NCI-H1694 (cell line): ENCODE measurements at regions not wholly inside any gene's neighbourhood (a gene's known extent, or its start where the extent isn't known, plus 50 kb on each side); places are given as distances from the start of the nearest gene placed in this dataset.
"Not testable (repeated sequence)": the region's sequence is repeated elsewhere in the genome, so short reads cannot be mapped to it uniquely, and the experiment has no call there.

Experiments
- DNase-seq: peaks from one replicate; lab custom pipeline; 2025; lab: John Stamatoyannopoulos, UW

DNA sequence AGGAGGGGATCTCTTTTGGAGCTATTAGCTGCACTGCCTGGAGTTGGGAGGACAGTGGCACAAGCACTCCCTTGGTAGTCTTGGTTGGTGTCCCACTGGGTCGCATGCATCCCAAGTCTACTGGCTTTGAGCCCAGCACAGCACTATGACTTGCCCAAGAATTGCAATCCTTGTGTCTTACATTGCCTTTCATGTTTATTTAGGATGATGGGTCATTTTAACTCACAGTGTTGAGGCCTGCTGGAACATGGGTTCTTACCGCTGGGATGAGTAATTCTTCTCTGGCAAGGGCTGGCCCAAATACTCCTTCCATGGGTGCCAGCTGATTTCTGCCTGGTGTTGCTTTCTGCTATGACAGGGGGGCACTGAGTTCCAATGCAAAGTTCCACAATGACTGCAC lies 185.5 kb downstream of the TEX13C start:
- DNase-seq: no peak

- no peak for DNase-seq
These were observed 187.4 kb downstream of the TEX13C start for GRCh38 chrX:125507119-125507518.

DNA sequence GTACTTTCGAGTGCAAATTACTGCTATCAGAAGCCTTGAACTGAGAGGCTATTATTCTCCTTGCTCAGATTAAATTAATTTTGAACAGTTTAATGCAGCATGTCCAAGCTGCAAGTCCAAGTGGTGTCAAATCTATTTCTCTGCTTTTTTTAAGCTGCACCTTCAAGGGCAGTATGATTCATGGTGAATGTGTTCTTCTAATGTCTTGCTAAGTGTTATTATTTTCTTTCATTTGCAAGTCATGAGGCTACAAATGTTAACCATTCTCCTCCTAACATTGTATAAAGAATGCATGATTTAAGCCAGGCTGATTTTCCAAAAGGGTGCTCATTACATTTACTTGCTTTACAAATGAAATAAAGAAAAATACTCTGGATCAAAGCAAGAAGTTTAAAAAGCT lies 200.4 kb downstream of the TEX13C start:
- no peak for DNase-seq

DNA sequence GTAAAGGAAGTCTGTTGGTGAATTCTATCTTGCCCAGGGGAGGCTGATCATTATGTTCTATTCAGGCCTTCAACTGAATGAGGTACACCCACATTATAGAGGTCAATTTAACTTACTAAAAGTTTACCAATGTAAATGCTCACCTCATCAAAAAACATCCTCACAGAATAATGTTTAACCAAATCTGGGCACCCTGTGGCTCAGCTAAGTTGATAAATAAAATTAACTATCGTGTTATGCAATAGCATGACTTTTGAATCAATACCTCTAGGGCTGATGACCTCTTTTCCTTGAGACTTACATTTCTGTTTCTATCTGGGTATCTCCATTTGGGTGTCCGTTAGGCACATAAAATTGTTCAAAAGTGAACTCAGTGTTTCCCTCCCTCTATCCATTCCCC lies 203.1 kb downstream of the TEX13C start:
- no peak for DNase-seq

DNA sequence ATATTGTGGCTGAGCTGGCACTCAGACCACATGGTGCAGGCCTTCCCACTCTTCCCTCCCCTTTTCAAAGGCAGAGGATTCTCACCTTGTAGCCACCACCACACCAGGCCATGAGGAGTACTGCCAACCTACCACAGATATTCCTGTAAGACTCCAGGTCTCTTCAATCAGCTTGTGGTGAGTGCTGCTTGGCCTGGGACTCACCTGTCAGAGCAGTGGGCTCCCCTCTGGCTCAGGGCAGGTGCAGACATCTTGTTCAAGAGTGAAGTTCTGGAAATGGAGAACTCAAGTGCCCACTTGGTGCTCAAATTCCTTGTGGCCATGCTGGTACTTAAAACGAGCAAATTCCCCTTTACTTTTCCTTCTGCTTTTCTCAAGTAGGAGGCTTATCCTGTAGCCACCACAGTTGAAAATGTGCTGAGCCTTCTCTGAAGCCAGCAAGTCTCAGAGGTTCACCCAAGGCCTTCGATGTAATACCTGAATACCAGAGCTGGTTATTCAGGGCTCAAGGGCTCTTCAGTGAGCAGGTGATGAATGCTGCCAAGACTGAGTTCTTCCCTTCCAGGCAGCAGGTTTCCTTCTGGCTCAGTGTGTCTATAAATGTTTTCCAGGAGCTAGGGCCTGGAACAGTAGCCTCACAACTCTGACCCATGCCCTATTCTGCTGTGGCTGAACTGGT lies 212.9 kb downstream of the TEX13C start:
- DNase-seq: no peak

DNA sequence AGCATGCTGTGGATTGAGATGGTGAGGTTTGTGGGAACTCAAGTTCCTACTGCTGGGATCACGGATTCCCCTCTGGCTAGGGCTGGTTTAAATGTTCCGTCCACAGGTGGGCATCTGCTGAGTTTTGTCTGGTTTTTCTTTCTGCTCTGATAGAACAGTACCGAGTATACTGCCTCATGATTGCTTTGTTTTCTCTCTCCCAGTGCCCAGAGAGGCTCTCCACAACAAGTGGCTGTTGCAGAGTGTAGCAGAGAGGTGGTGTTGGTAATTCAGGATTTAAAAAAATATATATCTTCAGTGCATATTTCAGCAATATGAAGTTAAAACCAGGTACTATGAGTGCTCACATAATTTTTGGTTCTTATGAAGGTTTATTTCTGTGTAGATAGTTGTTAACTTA lies 213.7 kb downstream of the TEX13C start:
- no peak for DNase-seq

DNA sequence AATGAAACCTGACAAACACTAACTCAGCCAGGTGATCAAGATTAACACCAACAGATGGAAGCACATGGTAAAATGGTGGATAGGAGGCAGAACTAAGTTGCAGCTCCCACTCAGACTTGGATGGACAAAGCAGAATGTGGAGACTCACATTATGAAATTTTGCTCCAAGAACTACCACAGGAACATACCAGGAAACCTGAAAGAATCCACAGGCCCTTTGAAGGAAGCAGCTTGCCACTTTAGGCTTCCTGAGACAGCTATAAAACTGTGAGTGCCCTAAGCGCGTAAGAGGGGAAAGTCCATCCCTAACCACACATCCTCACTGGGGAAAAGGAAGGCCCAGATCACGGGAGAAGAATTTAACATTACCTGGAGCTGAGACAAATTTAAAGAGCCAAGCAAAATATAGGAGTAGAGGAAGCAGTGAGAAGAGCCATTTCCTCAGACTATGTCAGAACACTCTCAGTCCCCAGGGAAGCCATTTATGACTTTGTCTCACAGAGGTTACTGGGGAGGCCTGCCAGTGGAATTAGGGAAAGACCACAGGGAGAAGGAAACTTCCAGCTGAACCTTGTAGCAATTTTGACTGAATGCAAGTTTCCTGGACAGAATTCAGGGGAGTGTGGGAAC lies 224.5 kb downstream of the TEX13C start:
- DNase-seq: no peak

GRCh38 chrX:125544856-125545255 lies 225.2 kb downstream of the TEX13C start:
- DNase-seq: no peak

DNA sequence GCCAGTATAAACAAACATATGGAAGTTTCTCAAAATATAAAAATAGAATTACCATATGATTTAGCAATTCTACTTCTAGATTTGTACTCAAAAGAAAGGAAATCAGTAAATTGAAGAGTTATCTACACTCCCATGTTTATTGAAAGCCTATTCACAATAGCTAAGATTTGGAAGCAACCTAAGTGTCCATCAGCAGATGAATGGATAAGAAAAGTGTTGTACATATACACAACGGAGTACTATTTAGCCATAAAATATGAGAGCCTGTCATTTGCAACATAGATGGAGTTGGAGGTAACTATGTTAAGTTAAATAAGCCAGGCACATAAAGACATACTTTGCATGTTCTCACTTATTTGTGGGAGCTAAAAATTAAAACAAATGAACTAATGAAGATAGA lies 257.8 kb downstream of the TEX13C start:
- DNase-seq: no peak

DNA sequence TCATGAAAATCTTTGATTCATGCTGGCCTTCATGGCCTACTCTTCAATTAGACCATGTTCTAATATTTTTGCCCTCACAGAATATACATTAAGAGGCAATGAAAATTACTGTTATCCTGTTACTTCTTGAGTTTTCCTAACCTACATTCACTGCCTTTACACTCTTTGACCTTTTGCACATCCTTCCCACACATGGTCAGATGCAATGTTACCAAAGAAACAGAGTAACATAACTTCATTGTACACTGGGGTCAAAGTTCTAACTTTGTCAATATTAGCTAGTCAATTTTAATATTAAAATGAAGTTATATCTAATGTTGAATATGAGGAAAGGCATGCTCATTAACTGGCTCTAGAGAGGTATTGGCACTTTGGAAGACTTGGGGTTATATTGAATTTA lies 284.8 kb downstream of the TEX13C start:
- no peak for DNase-seq

GRCh38 chrX:125605145-125605544 lies 285.5 kb downstream of the TEX13C start:
- no peak for DNase-seq

DNA sequence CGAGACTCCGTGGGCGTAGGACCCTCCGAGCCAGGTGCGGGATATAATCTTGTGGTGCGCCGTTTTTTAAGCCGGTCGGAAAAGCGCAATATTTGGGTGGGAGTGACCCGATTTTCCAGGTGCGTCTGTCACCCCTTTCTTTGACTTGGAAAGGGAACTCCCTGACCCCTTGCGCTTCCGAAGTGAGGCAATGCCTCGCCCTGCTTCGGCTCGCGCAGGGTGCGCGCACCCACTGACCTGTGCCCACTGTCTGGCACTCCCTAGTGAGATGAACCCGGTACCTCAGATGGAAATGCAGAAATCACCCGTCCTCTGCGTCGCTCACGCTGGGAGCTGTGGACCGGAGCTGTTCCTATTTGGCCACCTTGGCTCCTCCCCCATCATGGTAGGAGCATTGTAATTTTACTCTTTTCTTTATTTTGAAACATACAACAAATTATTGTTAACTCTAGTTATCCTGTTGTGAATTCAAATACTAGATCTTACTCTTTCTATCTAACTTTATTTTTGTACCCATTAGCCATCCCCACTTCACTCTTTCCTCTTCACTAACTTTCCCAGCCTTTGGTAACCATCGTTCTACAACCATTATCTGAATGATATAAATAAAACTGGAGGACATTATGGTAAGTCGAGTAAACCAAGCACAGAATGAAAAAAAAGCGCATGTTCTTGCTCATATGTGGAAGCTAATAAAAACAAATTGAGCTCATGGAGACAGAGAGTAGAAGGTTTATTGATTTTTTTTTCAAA lies 295.1 kb downstream of the TEX13C start:
- DNase-seq: not testable (repeated sequence)

- no peak for DNase-seq
These were observed 301.3 kb downstream of the TEX13C start for GRCh38 chrX:125620715-125621587.

- DNase-seq: no peak
These were observed 301.9 kb downstream of the TEX13C start for GRCh38 chrX:125621588-125621927.

DNA sequence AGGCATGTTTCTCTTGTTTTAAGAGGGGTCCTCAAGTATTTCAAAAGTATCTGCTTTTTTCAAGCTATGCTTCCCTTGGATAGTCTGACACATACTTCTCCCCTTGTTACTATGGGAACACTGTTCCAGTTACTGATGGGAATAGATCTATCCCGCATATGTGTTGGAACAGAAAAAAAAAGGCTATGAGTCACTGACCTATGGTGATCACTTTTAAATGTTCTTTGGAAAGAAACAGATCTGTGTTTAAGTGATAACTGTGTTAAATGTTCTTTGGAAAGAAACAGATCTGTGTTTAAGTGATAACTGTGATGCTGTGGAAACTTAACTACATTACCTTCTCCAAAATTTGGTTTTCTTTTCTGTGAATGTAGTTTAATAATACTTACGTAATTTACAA lies 303.2 kb downstream of the TEX13C start:
- DNase-seq: no peak

DNA sequence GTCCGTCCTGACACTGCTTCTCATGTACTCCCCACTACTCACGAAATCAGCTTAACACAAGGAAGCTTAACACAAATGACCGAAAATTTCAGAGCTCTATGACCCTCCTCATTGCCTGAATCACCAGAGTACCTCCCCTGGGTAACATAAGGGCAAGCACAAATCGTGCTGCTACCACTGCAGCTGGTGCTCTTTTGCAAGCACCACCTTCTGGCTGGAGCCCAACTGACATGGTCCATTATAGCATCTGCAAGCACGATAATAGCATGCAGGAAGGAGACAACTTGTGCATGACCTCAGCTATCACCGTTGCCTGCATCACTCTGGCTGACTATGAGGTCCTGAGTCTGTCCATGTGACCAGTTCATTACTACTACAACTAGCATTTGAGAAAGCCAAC lies 308.0 kb downstream of the TEX13C start:
- no peak for DNase-seq

- no peak for DNase-seq
These were observed 308.8 kb downstream of the TEX13C start for GRCh38 chrX:125628435-125628834.

DNA sequence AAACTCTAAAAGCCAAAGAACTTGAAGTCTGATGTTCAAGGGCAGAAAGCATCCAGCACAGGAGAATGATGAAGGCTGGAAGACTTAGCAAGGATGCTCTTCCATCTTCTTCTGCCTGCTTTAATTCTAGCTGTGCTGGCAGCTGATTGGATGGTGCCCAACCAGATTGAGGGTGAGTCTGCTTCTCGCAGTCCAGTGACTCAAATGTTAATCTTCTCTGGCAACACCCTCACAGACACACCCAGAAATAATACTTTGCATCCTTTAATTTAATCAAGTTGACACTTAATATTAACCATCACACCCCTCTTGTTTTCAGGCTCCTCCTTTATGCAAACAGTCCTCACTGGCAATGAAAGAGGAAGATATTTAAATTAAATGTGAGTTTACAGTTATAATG lies 321.7 kb downstream of the TEX13C start:
- no peak for DNase-seq

GRCh38 chrX:125646195-125646594 lies 326.5 kb downstream of the TEX13C start:
- DNase-seq: no peak

DNA sequence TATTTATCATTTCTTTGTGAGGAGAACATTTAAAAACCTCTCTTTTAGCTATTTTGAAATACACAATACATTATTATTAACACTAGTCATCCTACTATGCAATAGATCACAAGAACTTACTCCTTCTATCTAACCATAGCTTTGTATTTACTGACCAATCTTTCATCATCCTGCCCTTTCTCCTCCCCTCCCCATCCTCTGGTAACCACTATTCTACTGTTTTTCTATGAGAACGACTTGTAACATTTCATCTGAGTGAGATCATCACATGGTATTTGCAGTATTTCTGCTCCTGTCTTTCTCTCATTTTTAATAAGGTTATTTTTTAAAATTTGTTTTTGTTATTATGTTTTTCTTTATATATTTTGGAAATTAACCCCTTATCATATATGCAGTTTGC lies 331.8 kb downstream of the TEX13C start:
- no peak for DNase-seq

GRCh38 chrX:125654501-125654900 lies 334.8 kb downstream of the TEX13C start:
- DNase-seq: no peak

DNA sequence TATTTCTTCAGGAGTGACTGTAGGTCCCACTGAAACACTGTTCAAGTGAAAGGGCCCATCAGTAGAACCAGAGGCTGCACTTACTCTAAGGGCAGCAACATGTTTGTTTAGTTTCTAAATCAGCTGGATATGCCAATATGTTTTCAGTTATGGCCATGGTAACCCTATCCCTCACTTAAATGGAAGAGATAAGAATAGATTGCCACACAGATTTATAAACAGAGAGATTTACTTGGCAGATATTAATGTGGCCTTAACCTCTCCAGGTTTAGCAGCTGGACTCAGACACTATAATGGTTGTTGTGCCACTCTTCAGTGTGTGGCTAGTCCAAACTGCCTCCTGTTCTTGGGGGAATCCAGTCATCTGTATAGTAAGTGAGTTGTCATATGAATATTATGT lies 354.1 kb downstream of the TEX13C start:
- DNase-seq: no peak

DNA sequence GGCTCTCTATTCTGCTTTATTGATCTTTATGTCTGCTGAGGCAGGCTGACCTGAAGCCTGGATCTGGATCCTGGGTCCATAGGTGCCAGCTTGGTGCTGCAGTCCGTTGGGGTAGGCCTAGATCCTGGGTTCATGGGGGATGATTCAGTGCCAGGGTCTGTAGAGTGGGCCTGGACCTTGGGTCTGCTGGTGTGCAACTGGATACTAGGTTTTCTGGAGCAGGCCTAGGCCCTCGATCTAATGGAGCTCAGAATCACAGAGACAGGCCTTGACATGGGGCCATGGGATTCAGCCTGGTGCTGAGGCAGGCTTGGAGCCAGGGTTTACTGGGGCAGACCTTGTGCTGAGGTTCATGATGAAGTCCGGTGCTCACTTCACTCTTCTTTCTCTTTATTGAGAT lies 358.6 kb downstream of the TEX13C start:
- DNase-seq: no peak
